ENCODE measurements at regions not wholly inside any gene's neighbourhood (a gene's known extent, or its start where the extent isn't known, plus 50 kb on each side); places are given as distances from the start of the nearest gene placed in this dataset.

DNA sequence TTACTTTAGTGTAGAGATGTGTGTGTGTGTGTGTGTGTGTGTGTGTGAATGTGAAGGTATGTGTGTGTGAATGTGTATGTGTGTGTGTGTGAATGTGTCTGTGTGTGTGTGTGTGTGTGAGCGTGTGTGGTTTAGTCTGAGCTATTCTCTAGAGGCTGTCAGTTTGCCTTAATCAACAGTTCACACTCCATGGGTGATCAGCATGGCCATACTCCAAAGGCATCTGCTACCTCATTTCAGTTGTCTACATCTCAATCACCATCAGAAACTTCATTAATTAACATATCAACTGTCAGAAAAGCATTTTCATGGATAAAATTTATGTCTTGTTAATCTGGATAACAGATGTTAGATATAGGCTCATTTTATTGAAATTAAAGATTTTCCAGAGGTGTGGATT is 103.1 kb upstream of the PTPN3 start:
- no peak overlapping the region for H3K9ac ChIP-seq (ENCODE audit: low read length)
- TF ChIP-seq, protein P1, sequence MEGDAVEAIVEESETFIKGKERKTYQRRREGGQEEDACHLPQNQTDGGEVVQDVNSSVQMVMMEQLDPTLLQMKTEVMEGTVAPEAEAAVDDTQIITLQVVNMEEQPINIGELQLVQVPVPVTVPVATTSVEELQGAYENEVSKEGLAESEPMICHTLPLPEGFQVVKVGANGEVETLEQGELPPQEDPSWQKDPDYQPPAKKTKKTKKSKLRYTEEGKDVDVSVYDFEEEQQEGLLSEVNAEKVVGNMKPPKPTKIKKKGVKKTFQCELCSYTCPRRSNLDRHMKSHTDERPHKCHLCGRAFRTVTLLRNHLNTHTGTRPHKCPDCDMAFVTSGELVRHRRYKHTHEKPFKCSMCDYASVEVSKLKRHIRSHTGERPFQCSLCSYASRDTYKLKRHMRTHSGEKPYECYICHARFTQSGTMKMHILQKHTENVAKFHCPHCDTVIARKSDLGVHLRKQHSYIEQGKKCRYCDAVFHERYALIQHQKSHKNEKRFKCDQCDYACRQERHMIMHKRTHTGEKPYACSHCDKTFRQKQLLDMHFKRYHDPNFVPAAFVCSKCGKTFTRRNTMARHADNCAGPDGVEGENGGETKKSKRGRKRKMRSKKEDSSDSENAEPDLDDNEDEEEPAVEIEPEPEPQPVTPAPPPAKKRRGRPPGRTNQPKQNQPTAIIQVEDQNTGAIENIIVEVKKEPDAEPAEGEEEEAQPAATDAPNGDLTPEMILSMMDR (IDR thresholded peaks at IDR 0.05 in 2 of 3, conservative IDR thresholded peaks at IDR 0.05 in 1 of 3; ENCODE audit: borderline replicate concordance in 1 of 3, insufficient read depth in 1 of 3, low read depth in 2 of 3, low read length in 2 of 3): no peak
- no peak for TF ChIP-seq EGR1 (IDR thresholded peaks at IDR 0.05; ENCODE audit: low read depth)
- H3K4me2 ChIP-seq (ENCODE audit: low read length): no peak overlapping the region
- no peak for DNase-seq (ENCODE audit: low read depth, low spot score)
- H3K4me3 ChIP-seq (replicated peaks in 1 of 2; ENCODE audit: low read depth in 1 of 2, low read length in 2 of 2): no peak overlapping the region
- ATAC-seq: no peak
- H3K27me3 ChIP-seq (ENCODE audit: insufficient read depth, low read length): peaks cover 50% of the 10 kb centered on the region
- no peak overlapping the region for H3K27ac ChIP-seq (ENCODE audit: low read depth, low read length)
- H3K79me2 ChIP-seq (ENCODE audit: insufficient read depth, low read length): no peaks in the 10 kb centered on the region
- CTCF ChIA-PET: no interaction called here
- H2AFZ ChIP-seq (ENCODE audit: low read depth, low read length, poor library complexity, severe bottlenecking): no peak overlapping the region
- no TSS peak for BruUV-seq (replicated peaks)
- no peaks in the 10 kb centered on the region for H3K36me3 ChIP-seq (ENCODE audit: control insufficient read depth in 1 of 2, insufficient read depth in 2 of 2, low read length in 2 of 2)
- POLR2A ChIA-PET: no interaction called here
- intact Hi-C loops (cut with micrococcal nuclease): no loop called here
- H3K9me2 ChIP-seq (ENCODE audit: insufficient read depth): no peaks in the 10 kb centered on the region
- H3K9me3 ChIP-seq (ENCODE audit: control insufficient read depth in 1 of 2, insufficient read depth in 1 of 2, low read depth in 1 of 2, low read length in 2 of 2): no peaks in the 10 kb centered on the region
- H3K4me1 ChIP-seq (ENCODE audit: control insufficient read depth in 1 of 2, insufficient read depth in 2 of 2, low read length in 2 of 2): peaks cover 0 to 3% of the 10 kb centered on the region in 2 experiments; a peak in 1 of 4 replicates
- RAD21 ChIA-PET (ENCODE audit: low non-redundant PET in 1 of 2, low total read pairs in 2 of 2, uncharacterized antibody in 2 of 2, unreplicated experiment in 2 of 2): no interaction called here
- H4K20me1 ChIP-seq (ENCODE audit: insufficient read depth): no peaks in the 10 kb centered on the region

DNA sequence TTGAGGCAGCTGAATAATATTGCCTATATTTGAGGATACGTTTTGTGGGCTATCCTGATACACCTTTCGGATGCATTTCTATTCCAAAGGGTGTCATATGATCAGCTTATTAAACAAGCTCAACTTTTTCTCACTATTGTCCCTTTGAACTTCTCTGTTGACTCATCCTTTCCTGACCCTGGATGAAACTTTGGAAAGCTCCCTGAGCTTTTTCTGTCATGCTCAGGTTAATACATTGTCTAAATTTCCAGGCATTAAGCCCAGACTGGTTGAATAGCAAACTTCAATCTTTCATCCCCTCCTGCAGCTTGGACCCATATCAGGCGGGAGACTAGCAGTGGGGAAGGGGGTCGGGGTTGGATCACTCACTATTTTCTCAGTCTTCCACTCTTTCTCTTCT is 104.9 kb upstream of the PTPN3 start:
- Histone ChIP-seq H3K4me2 (ENCODE audit: low read length) (no peak overlapping the region), H3K36me3 (ENCODE audit: control insufficient read depth in 1 of 2, insufficient read depth in 2 of 2, low read length in 2 of 2) (no peaks in the 10 kb centered on the region), H3K79me2 (ENCODE audit: insufficient read depth, low read length) (no peaks in the 10 kb centered on the region), H4K20me1 (ENCODE audit: insufficient read depth) (no peaks in the 10 kb centered on the region), H3K9ac (ENCODE audit: low read length) (no peak overlapping the region), H3K9me3 (ENCODE audit: control insufficient read depth in 1 of 2, insufficient read depth in 1 of 2, low read depth in 1 of 2, low read length in 2 of 2) (no peaks in the 10 kb centered on the region), H2AFZ (ENCODE audit: low read depth, low read length, poor library complexity, severe bottlenecking) (no peak overlapping the region), H3K4me1 (ENCODE audit: control insufficient read depth in 1 of 2, insufficient read depth in 2 of 2, low read length in 2 of 2) (peaks cover 0 to 3% of the 10 kb centered on the region in 2 experiments; a peak in 1 of 4 replicates), H3K27me3 (ENCODE audit: insufficient read depth, low read length) (peaks cover 52% of the 10 kb centered on the region), H3K27ac (ENCODE audit: low read depth, low read length) (no peak overlapping the region), H3K4me3 (replicated peaks in 1 of 2; ENCODE audit: low read depth in 1 of 2, low read length in 2 of 2) (no peak overlapping the region), H3K9me2 (ENCODE audit: insufficient read depth) (no peaks in the 10 kb centered on the region)
- RAD21 ChIA-PET (ENCODE audit: low non-redundant PET in 1 of 2, low total read pairs in 2 of 2, uncharacterized antibody in 2 of 2, unreplicated experiment in 2 of 2): no interaction called here
- CTCF ChIA-PET: no interaction called here
- BruUV-seq (replicated peaks): no TSS peak
- POLR2A ChIA-PET: no interaction called here
- intact Hi-C loops (cut with micrococcal nuclease): no loop called here
- no peak for DNase-seq (ENCODE audit: low read depth, low spot score)
- no peak for ATAC-seq
- no peak for TF ChIP-seq POLR2A (IDR thresholded peaks at IDR 0.05; ENCODE audit: borderline replicate concordance, extremely low read depth, insufficient read depth, insufficient read length)
- TF ChIP-seq EZH2phosphoT487 (IDR thresholded peaks at IDR 0.05; ENCODE audit: borderline replicate concordance): no peak
- no peak for TF ChIP-seq CBX3 (IDR thresholded peaks at IDR 0.05; ENCODE audit: low read depth)
- TF ChIP-seq SIN3A (IDR thresholded peaks at IDR 0.05; ENCODE audit: low read depth): no peak
- TF ChIP-seq EGR1 (IDR thresholded peaks at IDR 0.05; ENCODE audit: low read depth): no peak
- TF ChIP-seq EZH2 (IDR thresholded peaks at IDR 0.05): no peak
- no peak for TF ChIP-seq SP1 (IDR thresholded peaks at IDR 0.05; ENCODE audit: low read depth)
- TF ChIP-seq FOSL1 (IDR thresholded peaks at IDR 0.05; ENCODE audit: low read depth): no peak

Measured in HCT116 (cell line).